HG03354 (cell line): ENCODE measurements at regions not wholly inside any gene's neighbourhood (a gene's known extent, or its start where the extent isn't known, plus 50 kb on each side); places are given as distances from the start of the nearest gene placed in this dataset.
"Not testable (repeated sequence)": the region's sequence is repeated elsewhere in the genome, so short reads cannot be mapped to it uniquely, and the experiment has no call there.

Experiments
- ATAC-seq: cut with Tn5 transposase; IDR thresholded peaks from one replicate; pipeline ENCODE4 v1.9.1; 2021; ENCODE audit warnings: mild to moderate bottlenecking; ENCODE audit not compliant: unreplicated experiment, poor library complexity, severe bottlenecking

GRCh38 chr12:46711756-46712155, 114.0 kb downstream of the SLC38A4 start:
- no peak for ATAC-seq

GRCh38 chr12:46710125-46710743, 115.6 kb downstream of the SLC38A4 start:
- ATAC-seq, result no peak

- no peak for ATAC-seq
Observed at GRCh38 chr12:46702581-46703344, 123.0 kb downstream of the SLC38A4 start.

- ATAC-seq, result no peak
Observed at GRCh38 chr12:46701356-46701755, 124.4 kb downstream of the SLC38A4 start.

GRCh38 chr12:46699986-46700385, 125.8 kb downstream of the SLC38A4 start:
- no peak for ATAC-seq

GRCh38 chr12:46698003-46698402, 127.8 kb downstream of the SLC38A4 start:
- no peak for ATAC-seq

GRCh38 chr12:46693518-46693917, 132.3 kb downstream of the SLC38A4 start:
- no peak for ATAC-seq

- no peak for ATAC-seq
Observed at GRCh38 chr12:46693034-46693433, 132.8 kb downstream of the SLC38A4 start.

- ATAC-seq, result no peak
Observed at GRCh38 chr12:46692606-46693005, 133.2 kb downstream of the SLC38A4 start.

- ATAC-seq, result no peak
Observed at GRCh38 chr12:46686267-46686942, 139.4 kb downstream of the SLC38A4 start.

GRCh38 chr12:46684243-46684642, 141.6 kb downstream of the SLC38A4 start:
- not testable (repeated sequence) for ATAC-seq

GRCh38 chr12:46682148-46682547, 143.6 kb downstream of the SLC38A4 start:
- ATAC-seq, result no peak

- ATAC-seq, result no peak
Observed at GRCh38 chr12:46680506-46680905, 145.3 kb downstream of the SLC38A4 start.

GRCh38 chr12:46679754-46680153, 146.0 kb downstream of the SLC38A4 start:
- ATAC-seq, result no peak

GRCh38 chr12:46678426-46678825, 147.4 kb downstream of the SLC38A4 start:
- ATAC-seq, result no peak

GRCh38 chr12:46677749-46678148, 148.0 kb downstream of the SLC38A4 start:
- ATAC-seq, result no peak

GRCh38 chr12:46676797-46677520, 148.8 kb downstream of the SLC38A4 start:
- ATAC-seq, result no peak

GRCh38 chr12:46676396-46676795, 149.4 kb downstream of the SLC38A4 start:
- no peak for ATAC-seq

- ATAC-seq, result no peak
Observed at GRCh38 chr12:46675736-46676135, 150.1 kb downstream of the SLC38A4 start.

- ATAC-seq, result no peak
Observed at GRCh38 chr12:46674800-46675199, 151.0 kb downstream of the SLC38A4 start.
